ENCODE measurements at regions not wholly inside any gene's neighbourhood (a gene's known extent, or its start where the extent isn't known, plus 50 kb on each side); places are given as distances from the start of the nearest gene placed in this dataset.

GRCh38 chr2:82675186-82675585 is 1783.9 kb downstream of the SUCLG1 start:
- no peak for DNase-seq (ENCODE audit: low read depth)

GRCh38 chr2:82674652-82675051 is 1784.4 kb downstream of the SUCLG1 start:
- DNase-seq (ENCODE audit: low read depth) = no peak

- no peak for DNase-seq (ENCODE audit: low read depth)
Measured at GRCh38 chr2:82667491-82667890, 1791.6 kb downstream of the SUCLG1 start.

- DNase-seq (ENCODE audit: low read depth) = no peak
Measured at GRCh38 chr2:82665691-82666090, 1793.4 kb downstream of the SUCLG1 start.

- DNase-seq (ENCODE audit: low read depth) = no peak
Measured at GRCh38 chr2:82657106-82657505, 1802.0 kb downstream of the SUCLG1 start.

- no peak for DNase-seq (ENCODE audit: low read depth)
Measured at GRCh38 chr2:82656420-82656819, 1802.7 kb downstream of the SUCLG1 start.

GRCh38 chr2:82652117-82652516 is 1807.0 kb downstream of the SUCLG1 start:
- no peak for DNase-seq (ENCODE audit: low read depth)

- DNase-seq (ENCODE audit: low read depth) = no peak
Measured at GRCh38 chr2:82650038-82650437, 1809.0 kb downstream of the SUCLG1 start.

GRCh38 chr2:82641598-82642180 is 1817.4 kb downstream of the SUCLG1 start:
- DNase-seq (ENCODE audit: low read depth) = no peak

- peak; percentile 43 for DNase-seq (ENCODE audit: low read depth)
Measured at GRCh38 chr2:82636402-82637020, 1822.6 kb downstream of the SUCLG1 start.

GRCh38 chr2:82599021-82599420 is 1860.1 kb downstream of the SUCLG1 start:
- DNase-seq (ENCODE audit: low read depth) = no peak

GRCh38 chr2:82596581-82596980 is 1862.5 kb downstream of the SUCLG1 start:
- DNase-seq (ENCODE audit: low read depth) = no peak

- no peak for DNase-seq (ENCODE audit: low read depth)
Measured at GRCh38 chr2:82591718-82592117, 1867.4 kb downstream of the SUCLG1 start.

- DNase-seq (ENCODE audit: low read depth) = no peak
Measured at GRCh38 chr2:82576656-82577055, 1882.4 kb downstream of the SUCLG1 start.

GRCh38 chr2:82539280-82539621 is 1919.8 kb downstream of the SUCLG1 start:
- no peak for DNase-seq (ENCODE audit: low read depth)

GRCh38 chr2:82538590-82539279 is 1920.3 kb downstream of the SUCLG1 start:
- DNase-seq (ENCODE audit: low read depth) = no peak

- DNase-seq (ENCODE audit: low read depth) = no peak
Measured at GRCh38 chr2:82528288-82528687, 1930.8 kb downstream of the SUCLG1 start.

- DNase-seq (ENCODE audit: low read depth) = no peak
Measured at GRCh38 chr2:82527124-82527523, 1932.0 kb downstream of the SUCLG1 start.

GRCh38 chr2:82526277-82526676 is 1932.8 kb downstream of the SUCLG1 start:
- no peak for DNase-seq (ENCODE audit: low read depth)

- no peak for DNase-seq (ENCODE audit: low read depth)
Measured at GRCh38 chr2:82525744-82526143, 1933.3 kb downstream of the SUCLG1 start.

- DNase-seq (ENCODE audit: low read depth) = no peak
Measured at GRCh38 chr2:82524826-82525225, 1934.3 kb downstream of the SUCLG1 start.

GRCh38 chr2:82511894-82512293 is 1947.2 kb downstream of the SUCLG1 start:
- DNase-seq (ENCODE audit: low read depth) = no peak

GRCh38 chr2:82508702-82509101 is 1950.4 kb downstream of the SUCLG1 start:
- DNase-seq (ENCODE audit: low read depth) = no peak

- no peak for DNase-seq (ENCODE audit: low read depth)
Measured at GRCh38 chr2:82507657-82508056, 1951.4 kb downstream of the SUCLG1 start.
